ENCODE measurements at regions not wholly inside any gene's neighbourhood (a gene's known extent, or its start where the extent isn't known, plus 50 kb on each side); places are given as distances from the start of the nearest gene placed in this dataset.

DNA sequence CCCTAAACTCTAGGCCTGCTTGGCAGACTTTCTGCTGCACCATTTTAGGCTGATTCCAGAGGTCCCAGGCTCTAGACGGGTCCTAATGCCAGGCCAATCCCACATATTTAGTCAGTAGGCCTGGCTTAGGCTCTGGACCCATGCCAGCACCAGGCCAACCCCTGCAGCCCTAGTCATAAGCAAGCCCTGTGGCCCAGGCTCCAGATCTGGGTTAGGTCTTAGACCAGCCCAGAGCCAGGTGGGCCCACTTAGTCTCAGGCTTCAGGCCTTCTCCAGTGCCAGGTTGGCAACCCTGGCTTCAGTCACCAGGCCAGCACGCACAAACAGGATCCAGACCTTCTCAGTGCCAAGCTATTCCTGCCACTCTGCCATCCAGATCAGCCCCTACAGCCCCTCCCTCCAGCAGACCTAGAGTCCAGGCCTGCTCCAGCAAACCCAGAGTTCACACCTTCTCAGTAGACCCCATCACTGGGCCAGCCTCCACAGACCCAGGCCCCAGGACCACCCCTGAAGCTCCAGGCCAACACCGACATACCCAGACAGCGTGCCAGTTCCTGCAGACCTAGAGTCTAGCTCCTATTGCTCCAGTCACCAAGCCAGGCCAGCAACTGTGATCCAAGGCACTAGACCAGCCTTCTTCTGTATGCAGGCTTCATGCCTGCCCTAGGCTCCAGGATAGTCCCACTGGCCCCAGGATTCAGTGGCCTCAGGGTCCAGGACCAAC is 467.6 kb downstream of the RWDD3 start:
- Histone ChIP-seq H3K4me3 (no peak overlapping the region), H3K27ac (no peak overlapping the region), H3K36me3 (ENCODE audit: insufficient read depth, low read length) (no peaks in the 10 kb centered on the region), H3K9ac (ENCODE audit: insufficient read length) (no peak overlapping the region), H3K9me3 (ENCODE audit: low read depth, low read length) (no peaks in the 10 kb centered on the region)
- no peak for TF ChIP-seq FOXP2 (optimal IDR thresholded peaks at IDR 0.05; ENCODE audit: control extremely low read depth, extremely low read length, insufficient read depth)
- TF ChIP-seq POLR2AphosphoS5 (IDR thresholded peaks at IDR 0.05; ENCODE audit: borderline replicate concordance, low read depth, low read length), result no peak
- no peak for TF ChIP-seq EZH2 (IDR thresholded peaks at IDR 0.05)
- no peak for DNase-seq (ENCODE audit: low read depth, low spot score)

DNA sequence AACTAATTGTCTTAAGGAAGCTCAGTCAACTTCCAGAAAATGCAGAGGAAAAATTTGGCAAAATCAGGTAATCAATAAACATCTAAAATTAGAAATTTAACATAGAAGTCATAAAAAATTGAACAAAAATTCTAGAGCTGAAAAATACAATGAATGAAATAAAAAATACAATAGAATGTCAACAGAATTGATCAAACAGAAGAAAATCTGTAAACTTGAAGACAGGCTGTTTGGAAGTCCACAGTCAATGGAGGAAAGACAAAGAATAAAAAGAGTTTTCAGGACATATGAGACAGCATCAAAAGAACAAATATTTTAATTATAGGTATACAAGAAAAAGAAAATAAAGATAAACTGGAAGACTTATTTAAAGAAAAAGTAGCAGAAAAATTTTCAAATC is 469.0 kb downstream of the RWDD3 start:
- Histone ChIP-seq H3K9ac (ENCODE audit: insufficient read length) (no peak overlapping the region), H3K27ac (no peak overlapping the region), H3K9me3 (ENCODE audit: low read depth, low read length) (no peaks in the 10 kb centered on the region), H3K36me3 (ENCODE audit: insufficient read depth, low read length) (no peaks in the 10 kb centered on the region), H3K4me3 (no peak overlapping the region)
- no peak for TF ChIP-seq EZH2 (IDR thresholded peaks at IDR 0.05)
- no peak for TF ChIP-seq FOXP2 (optimal IDR thresholded peaks at IDR 0.05; ENCODE audit: control extremely low read depth, extremely low read length, insufficient read depth)
- TF ChIP-seq POLR2AphosphoS5 (IDR thresholded peaks at IDR 0.05; ENCODE audit: borderline replicate concordance, low read depth, low read length), result no peak
- no peak for DNase-seq (ENCODE audit: low read depth, low spot score)

DNA sequence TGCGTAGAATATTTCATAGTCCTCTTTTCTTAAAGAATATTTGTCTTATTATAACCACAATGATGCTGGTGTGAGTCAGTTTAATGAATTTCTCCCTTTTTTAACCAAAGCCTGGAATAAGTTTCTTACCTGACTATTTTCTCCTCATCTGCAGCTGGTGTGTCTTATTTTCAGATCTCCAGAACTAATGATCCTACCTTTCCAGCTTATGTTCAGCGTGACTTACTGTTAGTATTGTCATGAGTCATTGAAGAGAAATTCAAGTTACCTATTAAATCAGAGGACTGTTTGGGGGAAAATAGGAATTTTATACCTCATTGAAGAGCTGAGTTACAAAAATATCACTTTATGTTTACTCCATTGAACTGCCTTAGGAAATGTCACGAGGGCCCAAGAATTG is 482.1 kb downstream of the RWDD3 start:
- Histone ChIP-seq H3K9me3 (ENCODE audit: low read depth, low read length) (no peaks in the 10 kb centered on the region), H3K36me3 (ENCODE audit: insufficient read depth, low read length) (no peaks in the 10 kb centered on the region), H3K9ac (ENCODE audit: insufficient read length) (no peak overlapping the region), H3K27ac (no peak overlapping the region), H3K4me3 (no peak overlapping the region)
- no peak for TF ChIP-seq FOXP2 (optimal IDR thresholded peaks at IDR 0.05; ENCODE audit: control extremely low read depth, extremely low read length, insufficient read depth)
- no peak for TF ChIP-seq EZH2 (IDR thresholded peaks at IDR 0.05)
- no peak for TF ChIP-seq POLR2AphosphoS5 (IDR thresholded peaks at IDR 0.05; ENCODE audit: borderline replicate concordance, low read depth, low read length)
- no peak for DNase-seq (ENCODE audit: low read depth, low spot score)

DNA sequence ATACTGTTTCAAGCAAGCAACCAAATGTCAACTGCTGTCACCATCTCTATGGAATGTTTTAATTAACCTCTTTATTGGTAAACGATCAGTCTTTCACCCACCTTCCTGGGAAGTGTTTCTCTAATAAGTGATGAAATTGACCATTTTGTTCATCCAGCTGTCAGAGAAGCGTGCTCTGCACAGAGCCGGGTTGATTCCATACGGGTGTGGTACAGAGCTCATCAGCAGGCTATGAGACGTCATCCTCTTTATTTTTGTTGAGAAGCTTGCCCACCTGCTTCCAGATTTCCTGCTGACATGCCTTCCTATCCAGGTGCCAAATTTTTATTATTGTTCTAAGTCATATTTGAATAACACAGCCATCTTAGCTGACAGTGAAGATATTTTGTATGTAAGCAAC is 482.5 kb downstream of the RWDD3 start:
- no peak for DNase-seq (ENCODE audit: low read depth, low spot score)
- TF ChIP-seq EZH2 (IDR thresholded peaks at IDR 0.05), result no peak
- no peak for TF ChIP-seq POLR2AphosphoS5 (IDR thresholded peaks at IDR 0.05; ENCODE audit: borderline replicate concordance, low read depth, low read length)
- TF ChIP-seq FOXP2 (optimal IDR thresholded peaks at IDR 0.05; ENCODE audit: control extremely low read depth, extremely low read length, insufficient read depth), result no peak
- Histone ChIP-seq H3K4me3 (no peak overlapping the region), H3K36me3 (ENCODE audit: insufficient read depth, low read length) (no peaks in the 10 kb centered on the region), H3K27ac (no peak overlapping the region), H3K9me3 (ENCODE audit: low read depth, low read length) (no peaks in the 10 kb centered on the region), H3K9ac (ENCODE audit: insufficient read length) (no peak overlapping the region)

DNA sequence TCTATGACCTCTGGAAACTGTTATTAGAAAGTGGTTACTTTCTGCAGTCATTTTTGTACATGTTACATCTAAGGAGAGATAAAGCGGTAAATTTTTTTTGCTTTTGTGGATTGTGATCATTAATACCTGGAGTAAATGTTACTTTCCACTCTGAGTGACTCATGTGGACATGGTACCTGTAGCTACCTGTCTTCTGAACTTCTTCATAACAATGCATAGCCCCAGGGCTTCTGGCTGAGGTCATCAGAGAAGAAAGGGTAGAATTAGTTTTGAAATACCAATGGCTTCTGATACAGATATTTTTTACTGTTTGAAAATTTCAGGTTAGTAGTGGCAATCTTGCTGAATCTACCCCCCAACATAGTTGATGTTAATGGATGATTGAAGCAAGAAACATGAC is 489.3 kb downstream of the RWDD3 start:
- Histone ChIP-seq H3K9ac (ENCODE audit: insufficient read length) (no peak overlapping the region), H3K9me3 (ENCODE audit: low read depth, low read length) (no peaks in the 10 kb centered on the region), H3K4me3 (no peak overlapping the region), H3K27ac (no peak overlapping the region), H3K36me3 (ENCODE audit: insufficient read depth, low read length) (no peaks in the 10 kb centered on the region)
- TF ChIP-seq FOXP2 (optimal IDR thresholded peaks at IDR 0.05; ENCODE audit: control extremely low read depth, extremely low read length, insufficient read depth) (no peak), POLR2AphosphoS5 (IDR thresholded peaks at IDR 0.05; ENCODE audit: borderline replicate concordance, low read depth, low read length) (no peak), EZH2 (IDR thresholded peaks at IDR 0.05) (no peak)
- no peak for DNase-seq (ENCODE audit: low read depth, low spot score)

DNA sequence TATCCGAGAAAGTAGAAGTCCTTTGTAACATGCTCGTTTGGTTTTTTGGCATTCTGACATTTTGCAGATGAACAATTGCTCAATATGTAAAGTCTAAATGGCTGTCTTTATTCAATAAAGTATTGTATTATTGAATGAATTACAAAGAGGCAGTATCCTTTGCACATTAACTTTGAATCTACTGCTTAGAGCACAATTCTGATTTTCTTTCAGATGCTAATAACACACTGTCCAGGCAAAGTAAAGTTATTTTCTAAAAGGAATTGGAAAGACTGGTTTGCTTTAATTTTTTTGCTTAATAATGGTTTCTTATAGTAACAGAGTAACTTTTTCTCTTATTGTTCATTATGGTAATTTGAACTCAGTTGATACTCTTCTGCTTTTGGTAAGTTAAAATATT is 494.8 kb downstream of the RWDD3 start:
- H3K4me3 ChIP-seq, result no peak overlapping the region
- TF ChIP-seq FOXP2 (optimal IDR thresholded peaks at IDR 0.05; ENCODE audit: control extremely low read depth, extremely low read length, insufficient read depth), result no peak
- no peak for TF ChIP-seq POLR2AphosphoS5 (IDR thresholded peaks at IDR 0.05; ENCODE audit: borderline replicate concordance, low read depth, low read length)
- TF ChIP-seq EZH2 (IDR thresholded peaks at IDR 0.05), result no peak
- H3K9ac ChIP-seq (ENCODE audit: insufficient read length), result no peak overlapping the region
- no peak for DNase-seq (ENCODE audit: low read depth, low spot score)
- no peaks in the 10 kb centered on the region for H3K36me3 ChIP-seq (ENCODE audit: insufficient read depth, low read length)
- no peaks in the 10 kb centered on the region for H3K9me3 ChIP-seq (ENCODE audit: low read depth, low read length)
- no peak overlapping the region for H3K27ac ChIP-seq

DNA sequence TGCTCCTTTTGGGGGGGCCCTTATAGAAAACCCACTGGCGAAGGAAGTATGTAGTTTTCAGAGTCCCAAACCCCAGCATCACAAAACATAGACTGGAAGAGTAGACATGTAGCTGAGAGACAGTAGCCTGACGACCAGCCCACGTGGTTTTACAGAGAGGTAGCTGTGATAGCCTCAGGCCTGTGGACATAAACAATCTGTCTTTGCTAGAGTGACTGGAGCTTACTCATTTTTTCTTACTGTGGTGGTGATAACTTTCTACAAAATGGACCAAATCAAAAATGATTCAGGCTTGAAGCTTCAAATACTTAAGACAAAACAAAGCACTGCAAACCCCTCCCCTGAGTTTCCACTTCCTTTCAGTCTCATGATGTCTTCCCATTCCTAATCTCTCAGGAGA is 497.0 kb downstream of the RWDD3 start:
- H3K9ac ChIP-seq (ENCODE audit: insufficient read length), result no peak overlapping the region
- no peak for DNase-seq (ENCODE audit: low read depth, low spot score)
- no peak overlapping the region for H3K27ac ChIP-seq
- TF ChIP-seq EZH2 (IDR thresholded peaks at IDR 0.05) (no peak), FOXP2 (optimal IDR thresholded peaks at IDR 0.05; ENCODE audit: control extremely low read depth, extremely low read length, insufficient read depth) (no peak), POLR2AphosphoS5 (IDR thresholded peaks at IDR 0.05; ENCODE audit: borderline replicate concordance, low read depth, low read length) (no peak)
- H3K4me3 ChIP-seq, result no peak overlapping the region
- no peaks in the 10 kb centered on the region for H3K36me3 ChIP-seq (ENCODE audit: insufficient read depth, low read length)
- H3K9me3 ChIP-seq (ENCODE audit: low read depth, low read length), result no peaks in the 10 kb centered on the region

DNA sequence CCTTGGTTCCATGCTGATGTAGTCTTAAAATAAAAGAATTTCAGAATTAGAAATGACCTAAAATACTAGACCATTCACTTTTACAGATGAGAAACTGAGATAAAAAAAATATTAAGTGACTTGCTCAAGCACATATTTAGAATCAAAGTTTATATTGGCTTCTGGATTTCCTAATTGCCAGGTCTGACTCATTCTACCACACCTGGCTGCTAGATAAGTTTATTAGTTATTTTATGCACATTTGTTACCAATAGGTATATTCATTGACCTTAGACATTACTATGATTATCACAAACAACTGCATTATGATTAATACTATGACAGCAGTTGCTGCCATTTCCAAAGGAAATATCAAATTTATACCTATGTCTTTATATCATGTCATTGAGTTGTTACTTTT is 497.5 kb downstream of the RWDD3 start:
- Histone ChIP-seq H3K9me3 (ENCODE audit: low read depth, low read length) (no peaks in the 10 kb centered on the region), H3K4me3 (no peak overlapping the region), H3K27ac (no peak overlapping the region), H3K36me3 (ENCODE audit: insufficient read depth, low read length) (no peaks in the 10 kb centered on the region), H3K9ac (ENCODE audit: insufficient read length) (no peak overlapping the region)
- TF ChIP-seq POLR2AphosphoS5 (IDR thresholded peaks at IDR 0.05; ENCODE audit: borderline replicate concordance, low read depth, low read length) (no peak), EZH2 (IDR thresholded peaks at IDR 0.05) (no peak)
- no peak for DNase-seq (ENCODE audit: low read depth, low spot score)

DNA sequence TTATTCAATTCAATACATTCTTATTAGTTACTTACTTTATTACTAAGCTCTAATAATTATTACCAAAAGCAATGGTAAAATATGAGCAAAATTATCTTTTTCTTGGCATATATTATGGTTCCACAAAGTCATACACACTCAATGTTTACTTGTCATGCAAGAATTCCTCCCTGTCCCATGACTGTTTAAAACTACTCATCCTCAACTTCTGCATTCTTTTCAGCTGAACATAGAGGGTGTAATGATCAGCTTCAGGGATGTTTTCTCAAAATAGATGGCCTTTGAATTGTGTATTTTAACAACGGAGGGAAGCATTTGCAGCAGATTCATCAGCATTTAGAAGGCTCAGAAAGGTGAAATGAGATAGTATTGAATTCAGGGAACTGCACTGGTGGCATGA is 499.0 kb downstream of the RWDD3 start:
- H3K36me3 ChIP-seq (ENCODE audit: insufficient read depth, low read length), result no peaks in the 10 kb centered on the region
- DNase-seq (ENCODE audit: low read depth, low spot score), result no peak
- no peak overlapping the region for H3K4me3 ChIP-seq
- no peak overlapping the region for H3K9ac ChIP-seq (ENCODE audit: insufficient read length)
- TF ChIP-seq POLR2AphosphoS5 (IDR thresholded peaks at IDR 0.05; ENCODE audit: borderline replicate concordance, low read depth, low read length), result no peak
- no peak for TF ChIP-seq FOXP2 (optimal IDR thresholded peaks at IDR 0.05; ENCODE audit: control extremely low read depth, extremely low read length, insufficient read depth)
- TF ChIP-seq EZH2 (IDR thresholded peaks at IDR 0.05), result no peak
- no peak overlapping the region for H3K27ac ChIP-seq
- H3K9me3 ChIP-seq (ENCODE audit: low read depth, low read length), result no peaks in the 10 kb centered on the region

All from SK-N-MC (cell line).